ENCODE measurements at regions not wholly inside any gene's neighbourhood (a gene's known extent, or its start where the extent isn't known, plus 50 kb on each side); places are given as distances from the start of the nearest gene placed in this dataset.

DNA sequence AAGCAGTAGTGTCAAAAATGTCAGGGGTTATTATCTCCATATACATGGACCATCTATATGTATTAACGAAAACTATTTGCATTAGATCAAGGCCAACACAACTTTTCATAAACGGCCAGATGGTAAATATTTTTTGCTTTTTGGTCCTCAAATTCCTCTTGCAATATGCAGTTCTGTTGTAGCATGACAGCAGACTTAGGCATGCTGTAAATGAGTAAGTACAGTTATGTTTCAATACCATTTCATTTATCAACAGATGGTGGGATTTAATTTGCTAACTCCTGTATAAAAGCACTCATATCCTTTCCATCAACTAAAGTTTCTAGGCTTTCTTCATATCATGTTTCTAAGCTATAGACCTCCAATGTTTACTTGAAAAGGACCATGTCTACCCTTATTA lies 208.1 kb downstream of the ANKRD50 start:
- TF ChIP-seq, protein P1, sequence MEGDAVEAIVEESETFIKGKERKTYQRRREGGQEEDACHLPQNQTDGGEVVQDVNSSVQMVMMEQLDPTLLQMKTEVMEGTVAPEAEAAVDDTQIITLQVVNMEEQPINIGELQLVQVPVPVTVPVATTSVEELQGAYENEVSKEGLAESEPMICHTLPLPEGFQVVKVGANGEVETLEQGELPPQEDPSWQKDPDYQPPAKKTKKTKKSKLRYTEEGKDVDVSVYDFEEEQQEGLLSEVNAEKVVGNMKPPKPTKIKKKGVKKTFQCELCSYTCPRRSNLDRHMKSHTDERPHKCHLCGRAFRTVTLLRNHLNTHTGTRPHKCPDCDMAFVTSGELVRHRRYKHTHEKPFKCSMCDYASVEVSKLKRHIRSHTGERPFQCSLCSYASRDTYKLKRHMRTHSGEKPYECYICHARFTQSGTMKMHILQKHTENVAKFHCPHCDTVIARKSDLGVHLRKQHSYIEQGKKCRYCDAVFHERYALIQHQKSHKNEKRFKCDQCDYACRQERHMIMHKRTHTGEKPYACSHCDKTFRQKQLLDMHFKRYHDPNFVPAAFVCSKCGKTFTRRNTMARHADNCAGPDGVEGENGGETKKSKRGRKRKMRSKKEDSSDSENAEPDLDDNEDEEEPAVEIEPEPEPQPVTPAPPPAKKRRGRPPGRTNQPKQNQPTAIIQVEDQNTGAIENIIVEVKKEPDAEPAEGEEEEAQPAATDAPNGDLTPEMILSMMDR (conservative IDR thresholded peaks at IDR 0.05 in 1 of 2, IDR thresholded peaks at IDR 0.05 in 1 of 2; ENCODE audit: low read depth in 1 of 2, low read length in 2 of 2) = no peak
- TF ChIP-seq EZH2 (IDR thresholded peaks at IDR 0.05; ENCODE audit: low read length, missing control alignments) = no peak

Data from fibroblast of lung (primary cell).